ENCODE measurements at regions not wholly inside any gene's neighbourhood (a gene's known extent, or its start where the extent isn't known, plus 50 kb on each side); places are given as distances from the start of the nearest gene placed in this dataset.

DNA sequence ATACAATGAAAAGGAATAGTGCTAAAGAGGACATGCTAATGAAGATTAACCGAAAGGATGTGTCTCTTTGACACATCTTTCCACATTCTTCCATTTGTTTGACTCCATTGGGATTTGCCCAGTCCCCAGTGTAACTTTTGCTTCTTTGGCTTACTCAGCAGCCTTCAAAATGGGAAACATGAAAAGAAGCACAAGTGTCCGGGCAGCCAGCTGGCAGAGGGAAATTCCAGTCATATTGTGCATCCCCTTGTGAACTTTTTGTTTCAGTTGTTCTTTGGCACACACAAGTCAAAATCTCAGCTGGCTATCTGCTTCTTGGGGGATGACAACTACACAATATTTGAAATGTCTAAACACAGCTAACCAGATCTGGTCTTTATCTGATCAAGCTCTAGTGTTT, 157.4 kb downstream of the OGFRL1 start:
- no peak overlapping the region for H3K4me2 ChIP-seq (ENCODE audit: insufficient read depth, low read length)
- no peak overlapping the region for H3K4me3 ChIP-seq (replicated peaks in 1 of 3; ENCODE audit: insufficient read depth in 1 of 3, low read depth in 1 of 3, low read length in 3 of 3)
- no peak overlapping the region for H3K9ac ChIP-seq (replicated peaks; ENCODE audit: extremely low read depth, insufficient read depth, low read length)
- ChIA-PET CTCF (interaction anchor here (0.7 to 1.7 kb wide), 3 partner anchors 10 to 64 kb away, joined by 3 to 6 read pairs (median 3); no protein-coding TSS in a partner anchor), POLR2A (no interaction called here)
- FAIRE-seq (no peak), DNase-seq (ENCODE audit: low read depth, low spot score) (peak; percentile 46)
- no TSS peak for BruUV-seq (replicated peaks)
- H3K27me3 ChIP-seq (ENCODE audit: control insufficient read depth in 2 of 2, insufficient read depth in 2 of 2, low read length in 2 of 2): no peaks in the 10 kb centered on the region
- no peaks in the 10 kb centered on the region for H3K4me1 ChIP-seq (ENCODE audit: control insufficient read depth, extremely low read depth, insufficient read depth, low read length)
- no peaks in the 10 kb centered on the region for H4K20me1 ChIP-seq (replicated peaks; ENCODE audit: control insufficient read depth, extremely low read depth, insufficient read depth, low read length)
- H2AFZ ChIP-seq (ENCODE audit: low read depth, low read length): no peak overlapping the region
- H3K9me3 ChIP-seq (replicated peaks; ENCODE audit: control insufficient read depth, insufficient read depth, low read length): no peaks in the 10 kb centered on the region
- TF ChIP-seq, protein P1, sequence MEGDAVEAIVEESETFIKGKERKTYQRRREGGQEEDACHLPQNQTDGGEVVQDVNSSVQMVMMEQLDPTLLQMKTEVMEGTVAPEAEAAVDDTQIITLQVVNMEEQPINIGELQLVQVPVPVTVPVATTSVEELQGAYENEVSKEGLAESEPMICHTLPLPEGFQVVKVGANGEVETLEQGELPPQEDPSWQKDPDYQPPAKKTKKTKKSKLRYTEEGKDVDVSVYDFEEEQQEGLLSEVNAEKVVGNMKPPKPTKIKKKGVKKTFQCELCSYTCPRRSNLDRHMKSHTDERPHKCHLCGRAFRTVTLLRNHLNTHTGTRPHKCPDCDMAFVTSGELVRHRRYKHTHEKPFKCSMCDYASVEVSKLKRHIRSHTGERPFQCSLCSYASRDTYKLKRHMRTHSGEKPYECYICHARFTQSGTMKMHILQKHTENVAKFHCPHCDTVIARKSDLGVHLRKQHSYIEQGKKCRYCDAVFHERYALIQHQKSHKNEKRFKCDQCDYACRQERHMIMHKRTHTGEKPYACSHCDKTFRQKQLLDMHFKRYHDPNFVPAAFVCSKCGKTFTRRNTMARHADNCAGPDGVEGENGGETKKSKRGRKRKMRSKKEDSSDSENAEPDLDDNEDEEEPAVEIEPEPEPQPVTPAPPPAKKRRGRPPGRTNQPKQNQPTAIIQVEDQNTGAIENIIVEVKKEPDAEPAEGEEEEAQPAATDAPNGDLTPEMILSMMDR (IDR thresholded peaks at IDR 0.05; ENCODE audit: extremely low read depth in 1 of 2, insufficient read depth in 1 of 2, low read depth in 1 of 2, low read length in 2 of 2): no peak
- no peak for TF ChIP-seq POLR2A (IDR thresholded peaks at IDR 0.05; ENCODE audit: low read depth, low read length)
- TF ChIP-seq POLR2AphosphoS5 (IDR thresholded peaks at IDR 0.05; ENCODE audit: insufficient read depth, low read depth, low read length): no peak
- TF ChIP-seq JUN (IDR thresholded peaks at IDR 0.05; ENCODE audit: borderline replicate concordance, insufficient read depth, insufficient read length, low read depth): no peak
- no peak for TF ChIP-seq MYC (IDR thresholded peaks at IDR 0.05; ENCODE audit: low read depth, low read length)
- no peak for TF ChIP-seq MAX (IDR thresholded peaks at IDR 0.05; ENCODE audit: insufficient read depth, insufficient read length)
- no peak for TF ChIP-seq FOS (IDR thresholded peaks at IDR 0.05; ENCODE audit: borderline replicate concordance, insufficient read depth, low read length)
- no peak for TF ChIP-seq EZH2 (IDR thresholded peaks at IDR 0.05; ENCODE audit: borderline replicate concordance, low read depth, low read length, severe bottlenecking)
- no peak for TF ChIP-seq GATA2 (IDR thresholded peaks at IDR 0.05; ENCODE audit: insufficient read depth, insufficient read length, low read depth, low read length)
- H3K79me2 ChIP-seq (ENCODE audit: control insufficient read depth, insufficient read depth, low read length): no peaks in the 10 kb centered on the region
- no peaks in the 10 kb centered on the region for H3K36me3 ChIP-seq (ENCODE audit: control insufficient read depth in 2 of 2, extremely low read depth in 1 of 2, insufficient read depth in 2 of 2, low read length in 2 of 2)
- no peaks in the 10 kb centered on the region for H3K9me1 ChIP-seq (replicated peaks; ENCODE audit: control insufficient read depth, extremely low read depth, insufficient read depth, low read length)
- dilution Hi-C loops (cut with MboI; ENCODE audit: extremely low pct_ligation_motif_present, low sequenced_read_pairs) (no loop called here), intact Hi-C loops (cut with micrococcal nuclease) (no loop called here)
- H3K27ac ChIP-seq (ENCODE audit: insufficient read depth, low read depth, low read length): no peak overlapping the region
